Fibroblast of mammary gland (primary cell): ENCODE measurements at regions not wholly inside any gene's neighbourhood (a gene's known extent, or its start where the extent isn't known, plus 50 kb on each side); places are given as distances from the start of the nearest gene placed in this dataset.
"Not testable (repeated sequence)": the region's sequence is repeated elsewhere in the genome, so short reads cannot be mapped to it uniquely, and the experiment has no call there.

Experiments
- DNase-seq: peaks from one replicate; pipeline ENCODE4 v3.0.0-alpha.2; 2010; ENCODE audit warnings: low read depth
- H3K4me3 ChIP-seq: 2 replicates; pipeline ENCODE4 v1.5.1; 2011; ENCODE audit warnings: low read depth, mild to moderate bottlenecking, low read length, moderate library complexity; ENCODE audit not compliant: control insufficient read depth
- CTCF ChIP-seq: conservative IDR thresholded peaks from 2 replicates; pipeline ENCODE4 v1.5.1; 2011; ENCODE audit warnings: low read depth, low read length, inconsistent platforms; ENCODE audit not compliant: control insufficient read depth, insufficient read depth

- DNase-seq: peak; percentile 45
- H3K4me3 ChIP-seq: no peak overlapping the region
- no peak for TF ChIP-seq CTCF
Measured at GRCh38 chr2:63735931-63736330, 105.8 kb upstream of the UGP2 start.

GRCh38 chr2:63736354-63736753 lies 105.3 kb upstream of the UGP2 start:
- no peak for TF ChIP-seq CTCF
- DNase-seq: peak; percentile 78
- no peak overlapping the region for H3K4me3 ChIP-seq

- H3K4me3 ChIP-seq: no peak overlapping the region
Measured at GRCh38 chr2:63737081-63737751, 104.5 kb upstream of the UGP2 start.

GRCh38 chr2:63738019-63738418 lies 103.7 kb upstream of the UGP2 start:
- no peak for TF ChIP-seq CTCF
- no peak overlapping the region for H3K4me3 ChIP-seq
- peak; percentile 56 for DNase-seq

More at GRCh38 chr2:63737081-63737751, 104.5 kb upstream of the UGP2 start:
- TF ChIP-seq CTCF: no peak
- no peak for DNase-seq

- not testable (repeated sequence) for H3K4me3 ChIP-seq, DNase-seq
Measured at GRCh38 chr2:63739180-63739579, 102.5 kb upstream of the UGP2 start.

- DNase-seq: no peak
- TF ChIP-seq CTCF: no peak
- H3K4me3 ChIP-seq: no peak overlapping the region
Measured at GRCh38 chr2:63740020-63740419, 101.7 kb upstream of the UGP2 start.

GRCh38 chr2:63740943-63741342 lies 100.8 kb upstream of the UGP2 start:
- DNase-seq: peak; percentile 34
- no peak for TF ChIP-seq CTCF
- H3K4me3 ChIP-seq: no peak overlapping the region
